DND-41 (cell line): ENCODE measurements at regions not wholly inside any gene's neighbourhood (a gene's known extent, or its start where the extent isn't known, plus 50 kb on each side); places are given as distances from the start of the nearest gene placed in this dataset.

Experiments used
- CTCF ChIP-seq: IDR thresholded peaks from 2 replicates; pipeline ENCODE4 v1.5.1; 2012; ENCODE audit warnings: borderline replicate concordance, low read length, moderate library complexity, mild to moderate bottlenecking; ENCODE audit not compliant: poor library complexity, severe bottlenecking; ENCODE audit errors: extremely low read depth
- EZH2 ChIP-seq: IDR thresholded peaks from 3 replicates; pipeline ENCODE4 v1.6.1; 2012; ENCODE audit warnings: borderline replicate concordance, low read depth, mild to moderate bottlenecking, moderate library complexity, low read length, inconsistent platforms; ENCODE audit not compliant: severe bottlenecking

- no peak for TF ChIP-seq EZH2
- no peak for TF ChIP-seq CTCF
Observed at GRCh38 chr12:4116251-4117111, 157.1 kb upstream of the CCND2 start.
